AG04450 (cell line): ENCODE measurements at regions not wholly inside any gene's neighbourhood (a gene's known extent, or its start where the extent isn't known, plus 50 kb on each side); places are given as distances from the start of the nearest gene placed in this dataset.

ENCODE experiments used
- CTCF ChIA-PET: fragments of 300-600, 350-600 bp; formaldehyde crosslinking; extraction: SDS; loops from one replicate; lab custom pipeline; 2022; ENCODE audit warnings: antibody characterized with exemption, inconsistent platforms; lab: Charles Lee
- POLR2A ChIA-PET: fragments of 350-600 bp; formaldehyde crosslinking; extraction: SDS; loops from one replicate; lab custom pipeline; 2021; ENCODE audit warnings: antibody characterized with exemption, inconsistent platforms; lab: Yijun Ruan, JAX
- DNase-seq: peaks from one replicate; pipeline ENCODE4 v3.0.0-alpha.2; 2011; ENCODE audit warnings: low read depth, low spot score
- H3K27ac ChIP-seq: one replicate; pipeline ENCODE4 v1.5.1; 2012; ENCODE audit warnings: low read depth, low read length, control low read depth
- H3K27me3 ChIP-seq: one replicate; pipeline ENCODE4 v1.6.0; 2012; ENCODE audit warnings: low read length; ENCODE audit not compliant: control insufficient read depth, insufficient read depth
- H3K4me3 ChIP-seq: 2 replicates; pipeline ENCODE4 v1.5.1; 2011; ENCODE audit warnings: mild to moderate bottlenecking, low read depth, low read length, control low read depth
- H3K9me3 ChIP-seq: 2 replicates; pipeline ENCODE4 v1.5.1; 2012; ENCODE audit warnings: low read length; ENCODE audit not compliant: control insufficient read depth, insufficient read depth
- CTCF ChIP-seq: IDR thresholded peaks from 2 replicates; pipeline ENCODE4 v1.5.1; 2011; ENCODE audit warnings: low read depth, low read length, control low read depth, inconsistent platforms

- ChIA-PET POLR2A (no interaction called here), CTCF (no interaction called here)
- H3K27ac ChIP-seq, result no peak overlapping the region
- no peak for DNase-seq
- H3K4me3 ChIP-seq, result no peak overlapping the region
- no peaks in the 10 kb centered on the region for H3K9me3 ChIP-seq
- H3K27me3 ChIP-seq, result no peaks in the 10 kb centered on the region
- TF ChIP-seq CTCF, result no peak
Observed at GRCh38 chr13:73218181-73218580, 159.4 kb downstream of the KLF5 start.

GRCh38 chr13:73216381-73216831 lies 157.6 kb downstream of the KLF5 start:
- H3K27ac ChIP-seq, result no peak overlapping the region
- POLR2A ChIA-PET, result no interaction called here

GRCh38 chr13:73215823-73216222 lies 157.0 kb downstream of the KLF5 start:
- Histone ChIP-seq H3K27ac (no peak overlapping the region), H3K9me3 (no peaks in the 10 kb centered on the region), H3K4me3 (no peak overlapping the region), H3K27me3 (no peaks in the 10 kb centered on the region)
- no peak for DNase-seq
- TF ChIP-seq CTCF, result no peak
- POLR2A ChIA-PET, result interaction anchor here (0.7 kb wide), 1 partner anchor 11 kb away, joined by 8 read pairs; no protein-coding TSS in a partner anchor
- CTCF ChIA-PET, result no interaction called here

More at GRCh38 chr13:73216381-73216831, 157.6 kb downstream of the KLF5 start:
- DNase-seq, result no peak
- TF ChIP-seq CTCF, result no peak
- Histone ChIP-seq H3K27me3 (no peaks in the 10 kb centered on the region), H3K9me3 (no peaks in the 10 kb centered on the region), H3K4me3 (no peak overlapping the region)
- CTCF ChIA-PET, result no interaction called here

GRCh38 chr13:73212482-73212881 lies 153.7 kb downstream of the KLF5 start:
- Histone ChIP-seq H3K4me3 (no peak overlapping the region), H3K27ac (no peak overlapping the region), H3K27me3 (no peaks in the 10 kb centered on the region), H3K9me3 (no peaks in the 10 kb centered on the region)
- ChIA-PET POLR2A (no interaction called here), CTCF (no interaction called here)
- no peak for TF ChIP-seq CTCF
- DNase-seq, result no peak

- CTCF ChIA-PET, result no interaction called here
- H3K9me3 ChIP-seq, result no peaks in the 10 kb centered on the region
- no peaks in the 10 kb centered on the region for H3K27me3 ChIP-seq
- POLR2A ChIA-PET, result interaction anchor here (0.6 kb wide), 1 partner anchor 204 kb away, joined by 3 read pairs; no protein-coding TSS in a partner anchor
- no peak for DNase-seq
- no peak for TF ChIP-seq CTCF
- no peak overlapping the region for H3K4me3 ChIP-seq
- no peak overlapping the region for H3K27ac ChIP-seq
Observed at GRCh38 chr13:73210218-73210883, 151.5 kb downstream of the KLF5 start.
